ENCODE measurements at regions not wholly inside any gene's neighbourhood (a gene's known extent, or its start where the extent isn't known, plus 50 kb on each side); places are given as distances from the start of the nearest gene placed in this dataset.

- TF ChIP-seq MTA3 (IDR thresholded peaks at IDR 0.05; ENCODE audit: borderline replicate concordance, low read length), result no peak
- TF ChIP-seq JUNB (IDR thresholded peaks at IDR 0.05), result no peak
- no peak for TF ChIP-seq NFYB (IDR thresholded peaks at IDR 0.05; ENCODE audit: insufficient read depth, low read depth, low read length)
- TF ChIP-seq KLF5 (IDR thresholded peaks at IDR 0.05; ENCODE audit: partially characterized antibody), result no peak
- no peak for TF ChIP-seq PAX5 (IDR thresholded peaks at IDR 0.05; ENCODE audit: borderline replicate concordance, low read depth, low read length)
- TF ChIP-seq YBX1 (IDR thresholded peaks at IDR 0.05), result no peak
- no peak for TF ChIP-seq RUNX3 (IDR thresholded peaks at IDR 0.05; ENCODE audit: low read length)
- TF ChIP-seq MYC (IDR thresholded peaks at IDR 0.05; ENCODE audit: insufficient read depth, insufficient read length, insufficient replicate concordance, low read length, severe bottlenecking), result no peak
- no peak for TF ChIP-seq RAD21 (IDR thresholded peaks at IDR 0.05; ENCODE audit: insufficient read depth, low read depth, low read length)
- TF ChIP-seq SMAD1 (IDR thresholded peaks at IDR 0.05; ENCODE audit: low read depth, partially characterized antibody), result no peak
- TF ChIP-seq HDAC2 (IDR thresholded peaks at IDR 0.05), result no peak
- TF ChIP-seq NKRF (conservative IDR thresholded peaks at IDR 0.05), result no peak
- TF ChIP-seq SUZ12 (IDR thresholded peaks at IDR 0.05; ENCODE audit: unreplicated experiment), result no peak
- no peak for TF ChIP-seq POLR2A (IDR thresholded peaks at IDR 0.05; ENCODE audit: low read depth, low read length)
- in situ Hi-C loops (cut with MboI) (no loop called here), intact Hi-C loops (cut with micrococcal nuclease; ENCODE audit: unreplicated experiment) (no loop called here)
- H3K4me1 ChIP-seq (ENCODE audit: control insufficient read depth, insufficient read depth, low read length), result no peaks in the 10 kb centered on the region
- SMC1A ChIA-PET (ENCODE audit: uncharacterized antibody, unreplicated experiment), result no interaction called here
- no peaks in the 10 kb centered on the region for H3K79me2 ChIP-seq (ENCODE audit: control insufficient read depth, insufficient read depth, low read length)
- H3K36me3 ChIP-seq (ENCODE audit: control insufficient read depth in 2 of 2, insufficient read depth in 2 of 2, low read length in 1 of 2), result no peaks in the 10 kb centered on the region
- ATAC-seq, result no peak
- no peak overlapping the region for H3K4me2 ChIP-seq (ENCODE audit: control insufficient read depth, insufficient read depth)
- no peaks in the 10 kb centered on the region for H4K20me1 ChIP-seq (ENCODE audit: control insufficient read depth, insufficient read depth)
- no peaks in the 10 kb centered on the region for H3K9me3 ChIP-seq (replicated peaks; ENCODE audit: control insufficient read depth, insufficient read depth, low read length)
- CTCF ChIA-PET, result no interaction called here
- WGBS (ENCODE audit: insufficient coverage, insufficient replicate concordance, low lambda C conversion rate, missing lambda C conversion rate), result 58% methylated on average over 12 of the region's 15 CpGs
- RAD21 ChIA-PET (ENCODE audit: unreplicated experiment), result no interaction called here
- no peak for FAIRE-seq
- H2AFZ ChIP-seq (ENCODE audit: control insufficient read depth, low read depth, low read length), result no peak overlapping the region
- no peak overlapping the region for H3K9ac ChIP-seq (ENCODE audit: control insufficient read depth, insufficient read depth, low read length)
- H3K27ac ChIP-seq (ENCODE audit: control insufficient read depth, insufficient read depth), result no peak overlapping the region
- H3K4me3 ChIP-seq, result no peak overlapping the region
- H3K27me3 ChIP-seq (replicated peaks in 1 of 2; ENCODE audit: control insufficient read depth in 2 of 2, insufficient read depth in 2 of 2, low read length in 1 of 2), result no peaks in the 10 kb centered on the region
- POLR2A ChIA-PET, result no interaction called here
- DNase-seq (ENCODE audit: low read depth, low spot score), result no peak
- BruUV-seq (replicated peaks), result no TSS peak
Measured at GRCh38 chr13:97621025-97621424, 187.1 kb downstream of the RAP2A start.

Data from GM12878 (cell line).